GM23248 (cell line): ENCODE measurements at regions not wholly inside any gene's neighbourhood (a gene's known extent, or its start where the extent isn't known, plus 50 kb on each side); places are given as distances from the start of the nearest gene placed in this dataset.
A peak's percentile ranks its signal among the peaks of the same experiment; 100 is the strongest.

Source experiments
- DNase-seq: peaks from one replicate; pipeline ENCODE4 v3.0.0-alpha.2; 2015
- H2AFZ ChIP-seq: fragments of 200-600 bp; sonication (generic); 2 replicates; pipeline ENCODE4 v1.6.1; 2016; ENCODE audit warnings: antibody characterized with exemption
- H3F3A ChIP-seq: fragments of 200-600 bp; sonication (generic); 2 replicates; pipeline ENCODE4 v1.6.1; 2016; ENCODE audit warnings: mild to moderate bottlenecking, antibody characterized with exemption, mixed run types; ENCODE audit not compliant: insufficient read depth
- H3K27ac ChIP-seq: fragments of 200-600 bp; sonication (generic); 2 replicates; pipeline ENCODE4 v1.5.1; 2016; ENCODE audit warnings: mild to moderate bottlenecking
- H3K27me3 ChIP-seq: fragments of 200-600 bp; sonication (generic); replicated peaks from 2 replicates; pipeline ENCODE4 v1.6.1; 2016; ENCODE audit warnings: mild to moderate bottlenecking; ENCODE audit not compliant: insufficient read depth
- H3K36me3 ChIP-seq: fragments of 200-600 bp; sonication (generic); 2 replicates; pipeline ENCODE4 v1.6.1; 2016; ENCODE audit warnings: low read depth, mild to moderate bottlenecking
- H3K4me1 ChIP-seq: fragments of 200-600 bp; sonication (generic); 2 replicates; pipeline ENCODE4 v1.6.1; 2016; ENCODE audit warnings: mild to moderate bottlenecking; ENCODE audit not compliant: insufficient read depth
- H3K4me2 ChIP-seq: fragments of 200-600 bp; sonication (generic); one replicate; pipeline ENCODE4 v1.6.1; 2016; ENCODE audit warnings: mild to moderate bottlenecking; ENCODE audit not compliant: unreplicated experiment
- H3K4me3 ChIP-seq: fragments of 200-600 bp; sonication (generic); 2 replicates; pipeline ENCODE4 v1.5.1; 2016; ENCODE audit warnings: mild to moderate bottlenecking
- H3K79me2 ChIP-seq: fragments of 200-600 bp; sonication (generic); 2 replicates; pipeline ENCODE4 v1.6.1; 2016; ENCODE audit warnings: mild to moderate bottlenecking; ENCODE audit not compliant: insufficient read depth
- H3K9ac ChIP-seq: fragments of 200-600 bp; sonication (generic); 2 replicates; pipeline ENCODE4 v1.6.1; 2016; ENCODE audit warnings: mild to moderate bottlenecking
- H3K9me2 ChIP-seq: fragments of 200-600 bp; sonication (generic); 2 replicates; pipeline ENCODE4 v1.6.1; 2016; ENCODE audit warnings: mixed run types, mild to moderate bottlenecking, moderate library complexity; ENCODE audit not compliant: insufficient read depth
- H3K9me3 ChIP-seq: fragments of 200-600 bp; sonication (generic); one replicate; pipeline ENCODE4 v1.6.1; 2017; ENCODE audit warnings: low read depth
- H4K20me1 ChIP-seq: fragments of 200-600 bp; sonication (generic); 2 replicates; pipeline ENCODE4 v1.6.0; 2016; ENCODE audit not compliant: insufficient read depth
- EZH2 ChIP-seq: fragments of 200-600 bp; sonication (generic); IDR thresholded peaks from 2 replicates; pipeline ENCODE4 v1.6.1; 2018; ENCODE audit warnings: antibody characterized with exemption, mild to moderate bottlenecking; ENCODE audit not compliant: insufficient read depth, poor library complexity, severe bottlenecking
- EZH2phosphoT487 ChIP-seq: fragments of 200-600 bp; sonication (generic); IDR thresholded peaks from 2 replicates; pipeline ENCODE4 v1.6.1; 2018; ENCODE audit warnings: antibody characterized with exemption, moderate library complexity, mild to moderate bottlenecking, low read depth; ENCODE audit not compliant: insufficient read depth
- WGBS, 2 experiments: methylation state at CpG; one replicate each; pipeline ENCODE4 v1.1.6; 2015 to 2017; ENCODE audit warnings: low lambda C conversion rate in 2 of 2, low coverage in 1 of 2; ENCODE audit errors: missing lambda C conversion rate in 2 of 2; 5-methylcytosine and 5-hydroxymethylcytosine counted together
- in situ Hi-C: fragments of 300-500 bp; cut with MboI; formaldehyde crosslinking; loops from 2 replicates; pipeline ENCODE4 v1.15.0; 2020

GRCh38 chrX:7775987-7776386 lies 67.0 kb upstream of the VCX start:
- Histone ChIP-seq H4K20me1 (no peaks in the 10 kb centered on the region), H3K36me3 (no peaks in the 10 kb centered on the region), H3K4me2 (no peak overlapping the region), H3F3A (no peaks in the 10 kb centered on the region), H3K79me2 (no peaks in the 10 kb centered on the region), H3K9me3 (no peaks in the 10 kb centered on the region), H3K4me3 (no peak overlapping the region), H3K4me1 (no peaks in the 10 kb centered on the region), H3K27ac (no peak overlapping the region), H3K27me3 (no peaks in the 10 kb centered on the region), H2AFZ (no peak overlapping the region), H3K9me2 (no peaks in the 10 kb centered on the region), H3K9ac (no peak overlapping the region)
- no peak for DNase-seq
- in situ Hi-C loops: no loop called here
- 23 to 27% methylated on average over 3 of the region's 3 CpGs for WGBS, 2 experiments
- no peak for TF ChIP-seq EZH2
- no peak for TF ChIP-seq EZH2phosphoT487

GRCh38 chrX:7771788-7772438 lies 71.1 kb upstream of the VCX start:
- no peaks in the 10 kb centered on the region for H3K9me2 ChIP-seq
- no peak for DNase-seq
- no peaks in the 10 kb centered on the region for H3K4me1 ChIP-seq
- H3K27me3 ChIP-seq: no peaks in the 10 kb centered on the region
- no peak overlapping the region for H3K9ac ChIP-seq
- in situ Hi-C loops: no loop called here
- H3K27ac ChIP-seq: no peak overlapping the region
- 15 to 23% methylated on average over 7 of the region's 7 CpGs for WGBS, 2 experiments
- H4K20me1 ChIP-seq: no peaks in the 10 kb centered on the region
- TF ChIP-seq EZH2phosphoT487 (no peak), EZH2 (no peak)
- no peak overlapping the region for H3K4me3 ChIP-seq
- no peak overlapping the region for H2AFZ ChIP-seq
- no peaks in the 10 kb centered on the region for H3K79me2 ChIP-seq
- no peaks in the 10 kb centered on the region for H3K9me3 ChIP-seq
- H3K36me3 ChIP-seq: no peaks in the 10 kb centered on the region
- no peak overlapping the region for H3K4me2 ChIP-seq
- H3F3A ChIP-seq: no peaks in the 10 kb centered on the region

- DNase-seq: no peak
- in situ Hi-C loops: no loop called here
- Histone ChIP-seq H3K4me2 (no peak overlapping the region), H3K27me3 (no peaks in the 10 kb centered on the region), H4K20me1 (no peaks in the 10 kb centered on the region), H3K9me3 (no peaks in the 10 kb centered on the region), H3K36me3 (no peaks in the 10 kb centered on the region), H3K4me3 (no peak overlapping the region), H3K9ac (no peak overlapping the region), H3F3A (no peaks in the 10 kb centered on the region), H3K4me1 (no peaks in the 10 kb centered on the region), H3K9me2 (no peaks in the 10 kb centered on the region), H3K79me2 (no peaks in the 10 kb centered on the region), H3K27ac (no peak overlapping the region), H2AFZ (no peak overlapping the region)
- WGBS, 2 experiments: 7 to 40% methylated on average over 1 of the region's 1 CpG
- TF ChIP-seq EZH2phosphoT487 (no peak), EZH2 (no peak)
These were observed 83.1 kb upstream of the VCX start for GRCh38 chrX:7759830-7760229.

GRCh38 chrX:7746856-7747255 lies 96.1 kb upstream of the VCX start:
- DNase-seq: peak; percentile 0
- no peaks in the 10 kb centered on the region for H3K36me3 ChIP-seq
- no peaks in the 10 kb centered on the region for H4K20me1 ChIP-seq
- no peak overlapping the region for H3K9ac ChIP-seq
- H3K9me2 ChIP-seq: no peaks in the 10 kb centered on the region
- H3F3A ChIP-seq: no peaks in the 10 kb centered on the region
- H3K27ac ChIP-seq: no peak overlapping the region
- no peak overlapping the region for H2AFZ ChIP-seq
- in situ Hi-C loops: no loop called here
- H3K4me1 ChIP-seq: no peaks in the 10 kb centered on the region
- H3K4me2 ChIP-seq: no peak overlapping the region
- TF ChIP-seq EZH2 (no peak), EZH2phosphoT487 (no peak)
- H3K27me3 ChIP-seq: no peaks in the 10 kb centered on the region
- H3K9me3 ChIP-seq: no peaks in the 10 kb centered on the region
- H3K79me2 ChIP-seq: no peaks in the 10 kb centered on the region
- H3K4me3 ChIP-seq: no peak overlapping the region
- 0 to 5% methylated on average over 5 of the region's 5 CpGs for WGBS, 2 experiments

GRCh38 chrX:7730071-7730470 lies 112.9 kb upstream of the VCX start:
- H2AFZ ChIP-seq: no peak overlapping the region
- H3K4me2 ChIP-seq: no peak overlapping the region
- H3K9ac ChIP-seq: no peak overlapping the region
- 0% methylated on average over 2 of the region's 2 CpGs for WGBS, 2 experiments
- no peak overlapping the region for H3K27ac ChIP-seq
- no peak for DNase-seq
- no peaks in the 10 kb centered on the region for H3F3A ChIP-seq
- H3K4me3 ChIP-seq: no peak overlapping the region
- no peaks in the 10 kb centered on the region for H3K27me3 ChIP-seq
- no peaks in the 10 kb centered on the region for H4K20me1 ChIP-seq
- no peaks in the 10 kb centered on the region for H3K9me3 ChIP-seq
- H3K79me2 ChIP-seq: no peaks in the 10 kb centered on the region
- TF ChIP-seq EZH2phosphoT487: no peak
- in situ Hi-C loops: no loop called here
- H3K9me2 ChIP-seq: no peaks in the 10 kb centered on the region
- no peaks in the 10 kb centered on the region for H3K4me1 ChIP-seq
- no peaks in the 10 kb centered on the region for H3K36me3 ChIP-seq
